ENCODE measurements at regions not wholly inside any gene's neighbourhood (a gene's known extent, or its start where the extent isn't known, plus 50 kb on each side); places are given as distances from the start of the nearest gene placed in this dataset.
"Not testable (repeated sequence)": the region's sequence is repeated elsewhere in the genome, so short reads cannot be mapped to it uniquely, and the experiment has no call there.

DNA sequence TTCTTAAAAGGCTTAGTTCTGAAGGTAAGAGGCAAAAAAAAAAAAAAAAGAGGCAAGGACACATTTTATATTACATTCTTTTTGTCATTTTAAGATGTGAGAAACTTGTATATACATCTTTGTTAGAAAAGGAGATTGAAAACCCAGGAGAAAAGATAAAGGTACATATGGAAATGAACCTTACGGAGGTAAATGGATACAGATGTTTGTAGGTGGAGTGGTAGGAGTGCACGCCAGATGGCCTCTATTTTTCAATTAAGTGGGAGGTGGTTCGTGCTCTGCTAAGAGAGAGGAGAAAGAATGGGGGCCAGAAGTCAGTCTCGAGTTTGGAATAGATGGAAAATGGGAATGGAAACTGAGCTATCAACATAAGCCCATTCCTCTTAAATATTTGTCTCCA lies 622.5 kb upstream of the GHITM start:
- no peak overlapping the region for H3K27ac ChIP-seq
- TF ChIP-seq CTCF (conservative IDR thresholded peaks at IDR 0.05) (no peak), ZFX (IDR thresholded peaks at IDR 0.05) (no peak)

DNA sequence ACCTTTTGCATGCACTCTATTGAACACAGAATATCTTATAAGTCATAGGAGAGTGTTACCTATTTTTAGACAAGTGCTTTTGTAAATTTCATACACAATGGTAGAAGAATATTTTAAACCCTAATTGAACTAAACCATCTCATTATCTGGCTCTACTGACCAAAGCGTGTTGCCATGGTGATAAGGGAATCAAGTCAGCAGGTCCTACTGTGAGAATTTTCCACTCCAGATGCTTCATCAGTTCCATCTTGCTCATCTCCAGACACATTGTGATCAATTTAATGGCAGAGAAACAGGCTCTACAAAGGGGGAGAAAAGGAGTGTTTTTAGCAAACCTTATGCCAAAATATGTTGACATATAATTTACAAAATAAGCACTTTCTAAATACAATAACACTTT lies 621.9 kb upstream of the GHITM start:
- no peak for TF ChIP-seq CTCF (conservative IDR thresholded peaks at IDR 0.05)
- no peak for TF ChIP-seq ZFX (IDR thresholded peaks at IDR 0.05)
- no peak overlapping the region for H3K27ac ChIP-seq

- no peak overlapping the region for H3K27ac ChIP-seq
- TF ChIP-seq CTCF (conservative IDR thresholded peaks at IDR 0.05) (no peak), ZFX (IDR thresholded peaks at IDR 0.05) (no peak)
These were observed 620.5 kb upstream of the GHITM start for GRCh38 chr10:83518779-83519178.

DNA sequence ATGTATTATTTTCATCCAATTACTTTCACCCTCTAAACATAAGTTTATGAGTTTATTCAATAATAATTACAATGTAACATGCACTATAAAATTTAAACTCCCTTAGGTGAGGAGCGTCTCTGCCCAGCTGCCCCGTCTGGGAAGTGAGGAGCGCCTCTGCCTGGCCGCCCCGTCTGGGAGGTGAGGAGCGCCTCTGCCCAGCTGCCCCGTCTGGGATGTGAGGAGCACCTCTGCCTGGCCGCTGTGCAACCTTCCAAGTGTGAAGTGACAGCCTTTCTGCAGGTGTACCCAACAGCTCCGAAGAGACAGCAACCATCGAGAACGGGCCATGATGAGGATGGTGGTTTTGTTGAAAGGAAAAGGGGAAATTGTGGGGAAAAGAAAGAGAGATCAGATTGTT lies 618.9 kb upstream of the GHITM start:
- not testable (repeated sequence) for H3K27ac ChIP-seq

- no peak overlapping the region for H3K27ac ChIP-seq
- TF ChIP-seq CTCF (conservative IDR thresholded peaks at IDR 0.05), result no peak
- TF ChIP-seq ZFX (IDR thresholded peaks at IDR 0.05), result no peak
These were observed 616.9 kb upstream of the GHITM start for GRCh38 chr10:83522456-83522855.

- TF ChIP-seq ZFX (IDR thresholded peaks at IDR 0.05), result no peak
- no peak overlapping the region for H3K27ac ChIP-seq
These were observed 616.4 kb upstream of the GHITM start for GRCh38 chr10:83522881-83523386.

GRCh38 chr10:83527934-83528333 lies 611.4 kb upstream of the GHITM start:
- no peak overlapping the region for H3K27ac ChIP-seq
- TF ChIP-seq CTCF (conservative IDR thresholded peaks at IDR 0.05) (no peak), ZFX (IDR thresholded peaks at IDR 0.05) (no peak)

GRCh38 chr10:83533290-83533689 lies 606.0 kb upstream of the GHITM start:
- TF ChIP-seq CTCF (conservative IDR thresholded peaks at IDR 0.05), result no peak
- no peak for TF ChIP-seq ZFX (IDR thresholded peaks at IDR 0.05)
- no peak overlapping the region for H3K27ac ChIP-seq

GRCh38 chr10:83536426-83536825 lies 602.9 kb upstream of the GHITM start:
- H3K27ac ChIP-seq, result no peak overlapping the region
- TF ChIP-seq CTCF (conservative IDR thresholded peaks at IDR 0.05) (no peak), ZFX (IDR thresholded peaks at IDR 0.05) (no peak)

Measured in C4-2B (cell line).